HL-60/S4 treated with phorbol 12-myristate 13-acetate at 8.2 ng/mL for 4 days and 3 days (cell line): ENCODE measurements at regions not wholly inside any gene's neighbourhood (a gene's known extent, or its start where the extent isn't known, plus 50 kb on each side); places are given as distances from the start of the nearest gene placed in this dataset.

Experiments used
- in situ Hi-C: fragments of 300-500 bp; cut with MboI; formaldehyde crosslinking; loops from 2 replicates; pipeline ENCODE4 v1.15.0; 2022; ENCODE audit warnings: low sequenced_read_pairs

DNA sequence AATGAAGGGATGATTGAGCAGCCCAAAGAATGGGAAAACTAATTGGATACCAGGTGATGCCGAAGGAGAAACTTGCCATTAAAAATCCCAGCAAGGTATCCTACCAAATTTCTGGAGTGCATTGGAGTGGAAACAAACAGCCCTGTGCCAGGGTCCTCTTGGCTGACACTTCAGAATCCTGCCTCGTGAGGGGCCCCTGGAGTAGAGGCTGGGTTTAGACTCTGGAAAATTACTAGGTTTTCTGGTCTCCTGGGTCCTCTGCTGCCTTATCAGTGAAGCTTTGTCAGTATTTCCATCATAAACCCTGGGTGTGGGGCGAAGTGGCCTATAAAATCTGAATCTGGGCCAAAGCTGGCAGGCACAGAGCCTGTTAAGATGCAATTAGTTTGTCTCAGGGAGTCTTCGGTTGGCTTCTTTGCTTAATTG lies 289.2 kb upstream of the USP24 start:
- in situ Hi-C loops, result no loop called here

GRCh38 chr1:55503663-55504305 lies 288.6 kb upstream of the USP24 start:
- in situ Hi-C loops, result no loop called here

DNA sequence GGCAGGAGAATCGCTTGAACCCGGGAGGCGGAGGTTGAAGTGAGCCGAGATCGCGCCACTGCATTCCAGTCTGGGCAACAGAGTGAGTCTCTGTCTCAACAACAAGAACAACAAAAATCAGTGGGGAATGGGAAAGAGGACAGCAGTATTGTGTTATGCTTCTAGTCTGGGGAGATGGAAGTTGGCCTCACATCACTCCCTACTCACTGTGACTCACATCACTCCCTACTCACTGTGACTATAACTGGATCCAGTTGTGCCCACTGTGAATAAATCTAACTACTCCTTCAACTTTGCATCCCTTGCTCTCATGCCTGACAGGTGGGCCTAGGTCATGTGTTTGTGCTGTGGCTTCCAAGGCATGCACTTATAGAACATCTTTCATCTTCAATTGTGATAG lies 285.4 kb upstream of the USP24 start:
- in situ Hi-C loops, result no loop called here

DNA sequence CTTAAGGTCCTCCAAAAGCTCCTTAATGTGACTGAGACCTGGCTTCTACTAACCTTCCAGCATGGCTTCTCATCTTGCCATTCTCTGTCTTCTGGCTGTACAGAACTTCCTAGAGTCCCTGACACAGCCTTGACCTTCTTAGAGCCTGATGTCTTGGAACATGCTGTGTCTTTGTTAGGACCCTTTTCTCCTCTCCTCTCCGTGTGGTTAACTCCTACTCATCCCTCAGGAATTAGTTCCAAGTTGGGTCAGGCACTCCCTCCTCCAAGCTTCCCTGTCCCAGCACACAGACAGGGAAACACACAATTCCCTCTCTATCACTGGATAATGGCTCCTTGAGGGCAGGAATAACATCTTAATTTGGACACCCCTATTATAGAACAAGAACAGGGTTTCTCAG lies 275.4 kb upstream of the USP24 start:
- in situ Hi-C loops, result no loop called here

- in situ Hi-C loops, result no loop called here
These were observed 269.0 kb upstream of the USP24 start for GRCh38 chr1:55484173-55484572.

DNA sequence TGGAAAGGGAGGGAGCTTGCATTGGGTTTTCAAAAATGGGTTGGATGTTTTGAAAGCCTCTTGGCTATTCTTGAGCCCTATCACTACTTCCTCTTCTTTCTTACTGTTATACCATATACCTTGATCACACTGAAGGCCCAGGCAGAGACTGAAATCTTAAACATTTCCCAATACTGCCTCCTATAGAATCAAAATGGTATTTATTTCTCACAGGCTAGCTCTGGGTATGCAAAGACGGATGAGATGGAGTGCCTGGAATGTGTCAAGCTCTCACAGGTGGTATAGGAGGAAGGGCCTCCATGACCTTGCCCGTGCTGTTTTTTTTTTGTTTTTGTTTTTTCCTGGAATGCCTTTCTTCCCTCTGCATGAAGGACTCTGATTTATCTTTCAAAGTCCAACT lies 268.4 kb upstream of the USP24 start:
- in situ Hi-C loops, result no loop called here

DNA sequence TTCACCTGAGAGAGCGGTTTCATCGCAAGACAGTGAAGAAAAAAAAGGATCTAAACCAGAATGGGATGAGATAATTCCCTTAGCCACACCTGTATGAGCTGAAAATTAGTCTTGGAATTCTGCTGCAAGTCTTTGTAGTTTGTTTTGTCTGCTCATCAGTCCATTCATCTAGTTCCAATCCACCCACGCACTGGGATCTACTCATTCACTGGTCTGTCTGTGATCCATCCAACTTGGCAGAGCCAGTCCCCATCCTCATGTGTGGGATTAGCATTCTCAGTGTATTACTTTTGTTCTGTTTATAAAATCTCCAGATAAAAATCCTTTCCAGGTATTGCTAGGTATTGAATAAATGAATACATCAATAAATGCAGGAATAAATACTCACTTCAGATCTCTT lies 266.5 kb upstream of the USP24 start:
- in situ Hi-C loops, result no loop called here

GRCh38 chr1:55480029-55480795 lies 265.0 kb upstream of the USP24 start:
- in situ Hi-C loops, result no loop called here

DNA sequence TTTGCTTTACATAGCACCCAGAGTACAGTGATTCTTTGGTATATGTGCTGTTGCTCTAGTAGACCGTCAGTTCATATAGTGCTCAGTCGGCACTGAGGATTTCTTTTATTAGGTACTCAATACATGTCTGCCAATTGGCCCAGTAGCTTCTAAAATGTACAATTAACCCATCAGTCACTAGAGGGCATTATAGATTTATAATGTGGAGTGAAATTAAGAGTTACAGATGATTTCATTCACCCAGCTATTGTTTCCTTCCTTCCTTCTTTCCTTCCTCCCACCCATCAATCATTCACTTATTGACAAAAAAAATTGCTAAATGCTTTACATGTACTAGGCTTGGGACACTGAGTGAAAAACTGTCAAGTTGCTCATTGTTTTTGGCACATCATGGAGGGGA lies 263.6 kb upstream of the USP24 start:
- in situ Hi-C loops, result no loop called here

GRCh38 chr1:55477953-55478352 lies 262.8 kb upstream of the USP24 start:
- in situ Hi-C loops, result no loop called here

- in situ Hi-C loops, result no loop called here
These were observed 261.4 kb upstream of the USP24 start for GRCh38 chr1:55476445-55477015.

DNA sequence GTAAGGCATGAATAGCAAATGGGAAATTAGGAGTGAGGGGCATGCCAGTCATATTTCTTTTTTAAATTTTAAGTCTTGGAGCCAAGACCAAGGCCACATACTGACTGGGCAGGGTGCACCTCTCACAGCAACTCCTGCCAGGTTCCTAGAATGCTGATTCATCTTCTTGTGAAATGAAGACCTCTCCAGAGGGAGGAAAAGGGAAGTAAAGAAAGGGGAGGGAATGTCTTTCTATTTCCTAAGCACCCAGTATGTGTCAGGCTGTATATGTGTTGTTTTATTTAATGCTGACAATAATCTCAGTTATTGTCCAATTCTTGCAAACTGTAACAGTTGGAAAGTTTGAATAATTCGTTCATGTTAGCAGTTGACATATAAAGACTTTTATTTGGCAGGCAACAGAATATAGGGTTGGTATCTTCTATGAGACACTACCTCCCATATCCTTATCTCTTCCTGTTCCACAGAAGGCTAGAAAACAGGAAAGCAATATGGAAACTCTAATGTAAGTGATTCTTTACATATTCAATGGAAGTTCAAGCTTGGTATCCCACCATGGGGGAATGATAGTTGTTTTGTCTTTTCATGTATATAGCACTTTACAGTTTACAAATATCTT lies 259.1 kb upstream of the USP24 start:
- in situ Hi-C loops, result no loop called here

GRCh38 chr1:55473661-55474060 lies 258.5 kb upstream of the USP24 start:
- in situ Hi-C loops, result no loop called here

GRCh38 chr1:55472784-55473183 lies 257.6 kb upstream of the USP24 start:
- in situ Hi-C loops, result no loop called here

DNA sequence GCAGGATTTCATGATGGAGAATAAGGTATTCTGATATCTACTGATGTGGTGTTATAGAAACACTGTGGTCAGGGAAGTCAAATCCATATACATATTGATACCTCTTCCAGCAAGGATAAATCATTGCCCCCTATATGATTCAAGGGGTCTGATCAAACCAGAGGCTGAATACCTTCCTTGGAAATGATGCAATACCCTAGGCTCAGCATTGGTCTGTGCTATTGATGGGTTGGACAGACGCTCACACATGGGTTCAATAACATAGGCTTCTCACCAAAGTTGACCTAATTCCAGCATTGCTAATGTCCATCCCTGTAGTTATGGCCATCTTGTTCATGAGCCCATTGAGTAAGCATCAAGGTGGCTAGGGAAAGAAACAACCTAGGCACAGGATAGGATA lies 257.0 kb upstream of the USP24 start:
- in situ Hi-C loops, result no loop called here

DNA sequence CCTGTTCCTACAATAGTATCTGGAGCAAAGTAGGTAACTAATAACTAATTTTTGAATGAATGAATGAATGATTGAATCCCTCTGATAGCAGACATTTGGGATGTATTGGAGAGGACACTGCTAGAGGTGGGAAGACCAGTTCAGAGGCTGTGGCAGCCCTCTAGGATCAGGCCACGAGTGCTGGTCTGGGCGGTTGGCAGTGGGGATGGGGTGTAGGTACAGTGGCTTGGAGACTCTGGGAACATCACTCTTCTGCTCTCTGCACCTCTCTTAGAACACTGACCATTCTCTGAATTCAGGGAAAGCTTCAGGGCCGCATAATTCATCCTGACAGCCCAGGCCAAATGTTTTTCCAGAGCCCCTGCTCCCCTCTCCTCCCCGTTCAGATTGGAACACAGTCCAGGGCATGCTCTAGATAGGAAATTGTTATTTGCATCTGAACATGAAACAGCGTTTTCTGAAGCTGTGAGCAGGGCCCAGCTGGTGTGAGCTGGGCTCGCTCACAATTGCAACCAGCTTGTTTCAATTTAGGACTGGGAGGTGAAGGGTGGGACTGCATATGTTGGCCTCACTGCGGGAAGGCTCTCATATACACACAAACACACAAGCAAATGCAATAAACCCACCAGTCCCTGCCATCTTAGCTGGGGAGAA lies 253.1 kb upstream of the USP24 start:
- in situ Hi-C loops, result no loop called here

- in situ Hi-C loops, result no loop called here
These were observed 251.8 kb upstream of the USP24 start for GRCh38 chr1:55466921-55467320.

DNA sequence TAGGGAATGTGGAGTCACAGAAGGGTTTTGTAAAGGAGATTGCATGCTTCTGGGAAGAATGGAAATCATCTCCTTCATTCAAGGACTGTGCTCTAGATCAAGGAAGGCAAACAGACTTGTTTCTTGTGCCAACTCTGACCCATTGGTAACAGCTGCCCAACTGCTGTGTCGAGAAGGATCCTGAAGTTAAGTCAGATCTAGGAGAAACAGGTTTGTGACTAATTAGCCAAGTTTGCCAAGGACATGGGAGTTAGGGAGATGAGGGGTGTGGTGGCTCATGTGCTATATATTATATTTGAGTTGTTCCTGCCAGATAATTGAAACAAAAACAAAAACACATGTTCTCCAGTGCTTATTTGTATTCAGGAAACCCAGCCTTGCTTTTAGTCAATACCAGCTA lies 251.2 kb upstream of the USP24 start:
- in situ Hi-C loops, result no loop called here

DNA sequence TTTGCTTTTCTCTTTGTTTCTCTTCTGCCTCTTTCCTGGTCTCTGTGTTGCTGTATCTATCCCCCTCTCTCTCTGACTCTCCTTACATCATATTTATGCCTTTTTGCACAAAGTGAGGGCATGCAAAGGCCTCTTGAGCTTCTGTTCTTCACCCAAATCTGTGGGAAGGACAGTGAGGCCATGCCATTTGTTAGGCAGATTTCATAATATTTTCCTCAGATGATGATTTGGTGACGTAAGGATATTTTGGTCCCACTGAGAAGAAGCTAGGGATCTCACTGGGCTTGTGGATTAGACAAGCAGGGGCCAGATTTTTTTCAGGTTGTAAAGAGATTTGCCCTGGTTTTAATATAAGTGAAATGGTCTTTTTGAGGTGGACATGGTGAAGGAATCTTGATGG lies 249.4 kb upstream of the USP24 start:
- in situ Hi-C loops, result no loop called here

DNA sequence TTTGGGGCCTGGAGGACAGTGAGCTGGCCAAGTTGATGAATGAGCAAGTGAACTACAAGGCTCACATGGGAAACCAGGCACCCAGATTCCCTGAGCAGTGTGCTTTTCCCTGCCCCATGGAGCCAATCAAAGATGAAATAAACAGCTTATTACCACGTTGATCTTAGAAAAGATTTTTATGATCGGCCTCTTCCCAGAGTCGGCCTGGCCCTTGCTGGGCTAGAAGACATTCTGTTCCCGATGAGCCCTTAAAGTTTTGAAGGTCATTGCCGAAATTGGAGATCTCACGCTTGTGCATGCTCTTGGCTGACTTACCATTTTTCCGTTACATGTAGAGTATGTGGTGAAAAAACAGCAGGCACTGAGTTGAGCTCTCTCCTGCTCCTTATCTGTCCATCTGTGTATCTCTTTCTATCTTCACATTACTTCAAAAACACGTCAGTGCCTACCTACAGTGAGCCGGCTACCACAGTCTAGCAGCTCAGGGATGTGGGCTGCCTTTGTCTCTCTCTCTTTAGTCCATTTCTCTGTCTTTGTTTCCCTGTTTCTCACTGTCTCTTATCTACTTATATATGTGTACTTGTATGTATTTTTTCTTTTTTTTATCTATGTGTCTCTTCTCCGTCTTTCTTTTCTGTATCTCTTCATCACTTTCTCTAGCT lies 248.8 kb upstream of the USP24 start:
- in situ Hi-C loops, result no loop called here

DNA sequence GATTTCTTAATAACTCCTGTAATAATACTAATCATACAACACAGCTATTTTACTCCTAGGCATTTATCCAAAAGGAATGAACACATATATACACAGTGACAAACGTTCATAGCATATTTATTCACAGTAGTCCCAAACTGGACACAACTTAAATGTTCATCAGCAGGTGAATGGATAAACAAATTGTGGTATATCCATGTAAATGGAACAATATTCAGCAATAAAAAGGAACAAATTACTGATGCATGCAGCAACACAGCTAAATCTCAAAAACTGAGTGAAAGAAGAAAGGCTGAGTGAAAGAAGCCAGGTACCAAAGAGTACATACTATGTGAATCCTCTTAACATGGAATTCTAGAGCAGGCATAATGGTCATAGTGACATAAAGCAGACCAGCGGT lies 242.7 kb upstream of the USP24 start:
- in situ Hi-C loops, result no loop called here
